Keratinocyte (primary cell): ENCODE measurements at regions not wholly inside any gene's neighbourhood (a gene's known extent, or its start where the extent isn't known, plus 50 kb on each side); places are given as distances from the start of the nearest gene placed in this dataset.

Experiments used
- DNase-seq: peaks from one replicate; pipeline ENCODE4 v3.0.0-alpha.2; 2011; ENCODE audit warnings: low read depth, missing footprints, low spot score
- FAIRE-seq: peaks from 2 replicates; lab custom pipeline; 2011; peaks lifted over from hg19 to GRCh38; lab: Jason Lieb, UNC
- H2AFZ ChIP-seq: 2 replicates; pipeline ENCODE4 v1.6.0; 2012; ENCODE audit warnings: low read length, control low read depth, inconsistent platforms; ENCODE audit not compliant: control insufficient read depth
- H3K27ac ChIP-seq: 2 replicates; pipeline ENCODE4 v1.5.1; 2011; ENCODE audit warnings: low read length; ENCODE audit not compliant: control insufficient read depth, insufficient read depth
- H3K27me3 ChIP-seq: 3 replicates; pipeline ENCODE4 v1.6.0; 2011; ENCODE audit warnings: low read length; ENCODE audit not compliant: control insufficient read depth, insufficient read depth; ENCODE audit errors: extremely low read depth
- H3K36me3 ChIP-seq, 2 experiments: 2 replicates in 1 of 2; 3 replicates in 1 of 2; pipeline ENCODE4 v1.5.1; 2011; ENCODE audit warnings: low read length in 2 of 2, mild to moderate bottlenecking in 1 of 2; ENCODE audit not compliant: control insufficient read depth in 2 of 2, insufficient read depth in 2 of 2; ENCODE audit errors: extremely low read depth in 1 of 2
- H3K4me1 ChIP-seq: 3 replicates; pipeline ENCODE4 v1.5.1; 2011; ENCODE audit warnings: low read length; ENCODE audit not compliant: control insufficient read depth, insufficient read depth; ENCODE audit errors: extremely low read depth
- H3K4me2 ChIP-seq: 3 replicates; pipeline ENCODE4 v1.6.0; 2011; ENCODE audit warnings: low read depth, low read length; ENCODE audit not compliant: control insufficient read depth, insufficient read depth; ENCODE audit errors: extremely low read depth
- H3K4me3 ChIP-seq, 3 experiments: fragments of 200-600 bp in 1 of 3; sonication (generic) in 1 of 3; 2 replicates in 2 of 3; 3 replicates in 1 of 3; pipeline ENCODE4 v1.5.1; 2011 to 2016; ENCODE audit warnings: low read length in 3 of 3, mild to moderate bottlenecking in 3 of 3, control low read depth in 2 of 3, inconsistent platforms in 1 of 3, low read depth in 1 of 3, mixed read lengths in 1 of 3, mixed run types in 1 of 3, moderate library complexity in 1 of 3; ENCODE audit not compliant: control insufficient read depth in 2 of 3, insufficient read depth in 2 of 3; ENCODE audit errors: extremely low read depth in 1 of 3
- H3K79me2 ChIP-seq: 2 replicates; pipeline ENCODE4 v1.6.0; 2012; ENCODE audit warnings: low read length; ENCODE audit not compliant: control insufficient read depth, insufficient read depth
- H3K9ac ChIP-seq: 3 replicates; pipeline ENCODE4 v1.6.0; 2011; ENCODE audit warnings: low read length; ENCODE audit not compliant: control insufficient read depth, insufficient read depth; ENCODE audit errors: extremely low read depth
- H3K9me1 ChIP-seq: 3 replicates; pipeline ENCODE4 v1.6.0; 2011; ENCODE audit warnings: low read length; ENCODE audit not compliant: control insufficient read depth, insufficient read depth; ENCODE audit errors: extremely low read depth
- H3K9me3 ChIP-seq: 2 replicates; pipeline ENCODE4 v1.5.1; 2012; ENCODE audit warnings: low read depth, low read length; ENCODE audit not compliant: control insufficient read depth
- H4K20me1 ChIP-seq: 3 replicates; pipeline ENCODE4 v1.6.0; 2011; ENCODE audit warnings: low read length; ENCODE audit not compliant: control insufficient read depth, insufficient read depth; ENCODE audit errors: extremely low read depth
- CTCF ChIP-seq, 3 experiments: IDR thresholded peaks in 1 of 3; conservative IDR thresholded peaks in 1 of 3; optimal IDR thresholded peaks in 1 of 3; 2 replicates in 2 of 3; 3 replicates in 1 of 3; pipeline versions ENCODE3 to v1.5.1; 2011; ENCODE audit warnings: low read length in 3 of 3, mild to moderate bottlenecking in 3 of 3, moderate library complexity in 2 of 3, control low read depth in 1 of 3, inconsistent platforms in 1 of 3; ENCODE audit not compliant: insufficient read depth in 2 of 3; ENCODE audit errors: extremely low read depth in 1 of 3
- EZH2 ChIP-seq: IDR thresholded peaks from one replicate; pipeline ENCODE4 v1.6.1; 2012; ENCODE audit warnings: inconsistent platforms, mild to moderate bottlenecking, low read length, moderate library complexity
- dilution Hi-C: fragments of 300-500 bp; cut with MboI; formaldehyde crosslinking; loops from one replicate; pipeline ENCODE4 v1.7.0; 2020; ENCODE audit warnings: low sequenced_read_pairs; ENCODE audit not compliant: extremely low pct_ligation_motif_present

- DNase-seq = no peak
- TF ChIP-seq CTCF (optimal IDR thresholded peaks at IDR 0.05 in 1 of 3, IDR thresholded peaks at IDR 0.05 in 1 of 3, conservative IDR thresholded peaks at IDR 0.05 in 1 of 3; ENCODE audit: extremely low read depth in 1 of 3, insufficient read depth in 2 of 3, low read length in 3 of 3) = no peak
- TF ChIP-seq EZH2 = no peak
- H3K4me2 ChIP-seq = no peak overlapping the region
- no peak for FAIRE-seq
- H3K79me2 ChIP-seq = no peaks in the 10 kb centered on the region
- H3K9ac ChIP-seq = no peak overlapping the region
- H3K9me1 ChIP-seq = no peaks in the 10 kb centered on the region
- dilution Hi-C loops = no loop called here
- H3K4me1 ChIP-seq = peaks cover 7% of the 10 kb centered on the region
- H3K4me3 ChIP-seq = no peak overlapping the region
- H3K27me3 ChIP-seq = no peaks in the 10 kb centered on the region
- H4K20me1 ChIP-seq = no peaks in the 10 kb centered on the region
- H3K9me3 ChIP-seq = no peaks in the 10 kb centered on the region
- H3K27ac ChIP-seq = no peak overlapping the region
- no peak overlapping the region for H2AFZ ChIP-seq
- no peaks in the 10 kb centered on the region for H3K36me3 ChIP-seq
Observed at GRCh38 chr5:82388181-82388580, 110.0 kb upstream of the RPS23 start.

- TF ChIP-seq CTCF (optimal IDR thresholded peaks at IDR 0.05 in 1 of 3, IDR thresholded peaks at IDR 0.05 in 1 of 3, conservative IDR thresholded peaks at IDR 0.05 in 1 of 3; ENCODE audit: extremely low read depth in 1 of 3, insufficient read depth in 2 of 3, low read length in 3 of 3) = no peak
- TF ChIP-seq EZH2 = no peak
- Histone ChIP-seq H3K27me3 (no peaks in the 10 kb centered on the region), H3K9me3 (no peaks in the 10 kb centered on the region), H3K9me1 (no peaks in the 10 kb centered on the region), H3K4me3 (no peak overlapping the region), H4K20me1 (no peaks in the 10 kb centered on the region), H2AFZ (no peak overlapping the region), H3K9ac (no peak overlapping the region), H3K79me2 (no peaks in the 10 kb centered on the region), H3K4me2 (no peak overlapping the region), H3K4me1 (peaks cover 7% of the 10 kb centered on the region), H3K36me3 (no peaks in the 10 kb centered on the region), H3K27ac (no peak overlapping the region)
- no peak for DNase-seq
- dilution Hi-C loops = no loop called here
- no peak for FAIRE-seq
Observed at GRCh38 chr5:82387819-82388166, 109.6 kb upstream of the RPS23 start.
